IMR-90 (cell line): ENCODE measurements at regions not wholly inside any gene's neighbourhood (a gene's known extent, or its start where the extent isn't known, plus 50 kb on each side); places are given as distances from the start of the nearest gene placed in this dataset.
"Not testable (repeated sequence)": the region's sequence is repeated elsewhere in the genome, so short reads cannot be mapped to it uniquely, and the experiment has no call there.

ENCODE experiments used
- ATAC-seq: fragments of 200-7000 bp; cut with Tn5 transposase; 2 replicates; pipeline ENCODE4 v1.9.1; 2020; ENCODE audit warnings: low read depth, mild to moderate bottlenecking, moderate library complexity
- BruUV-seq: library from RNA; stranded (reverse); fragments of 400-500 nt; replicated peaks from 2 replicates; lab custom pipeline; 2021; lab: Mats Ljungman, UMichigan
- CTCF ChIA-PET: fragments of 300-600 bp; formaldehyde crosslinking; extraction: SDS; loops from one replicate; lab custom pipeline; 2021; ENCODE audit warnings: antibody characterized with exemption; lab: Yijun Ruan, JAX
- POLR2A ChIA-PET: fragments of 300-600 bp; sonication (Branson Sonifier 250); formaldehyde crosslinking; loops from one replicate; lab custom pipeline; 2022; ENCODE audit warnings: antibody characterized with exemption; ENCODE audit not compliant: unreplicated experiment; lab: Charles Lee
- DNase-seq: peaks from one replicate; pipeline ENCODE4 v3.0.0; 2013
- H2AFZ ChIP-seq: replicated peaks from 2 replicates; pipeline ENCODE3; 2013; ENCODE audit warnings: low read length, mild to moderate bottlenecking; ENCODE audit not compliant: poor library complexity
- H2AK5ac ChIP-seq: 2 replicates; pipeline ENCODE4 v1.6.1; 2013; ENCODE audit warnings: low read depth, low read length, inconsistent platforms
- H2AK9ac ChIP-seq: replicated peaks from 2 replicates; pipeline ENCODE3; 2013; ENCODE audit warnings: mild to moderate bottlenecking, low read depth, low read length, moderate library complexity; ENCODE audit not compliant: poor library complexity
- H2BK120ac ChIP-seq: 2 replicates; pipeline ENCODE4 v1.6.1; 2013; ENCODE audit warnings: low read depth, low read length, inconsistent platforms
- H2BK15ac ChIP-seq: 3 replicates; pipeline ENCODE4 v1.6.1; 2013; ENCODE audit warnings: low read depth, low read length, inconsistent platforms
- H2BK20ac ChIP-seq: 2 replicates; pipeline ENCODE4 v1.6.1; 2013; ENCODE audit warnings: low read depth, mild to moderate bottlenecking, inconsistent platforms, low read length, moderate library complexity
- H2BK5ac ChIP-seq: 2 replicates; pipeline ENCODE4 v1.6.1; 2013; ENCODE audit warnings: mild to moderate bottlenecking, low read depth, low read length, inconsistent platforms; ENCODE audit not compliant: poor library complexity, severe bottlenecking
- H3K14ac ChIP-seq: replicated peaks from 2 replicates; pipeline ENCODE4 v1.6.1; 2013; ENCODE audit warnings: low read depth, low read length, inconsistent platforms
- H3K18ac ChIP-seq: 2 replicates; pipeline ENCODE4 v1.6.1; 2013; ENCODE audit warnings: low read depth, low read length, control low read depth
- H3K23ac ChIP-seq: 2 replicates; pipeline ENCODE4 v1.6.1; 2013; ENCODE audit warnings: low read depth, low read length, inconsistent platforms
- H3K27ac ChIP-seq: 2 replicates; pipeline ENCODE4 v1.5.1; 2013; ENCODE audit warnings: mild to moderate bottlenecking, control low read depth, low read length; ENCODE audit not compliant: insufficient read depth
- H3K27me3 ChIP-seq: 2 replicates; pipeline ENCODE4 v1.6.1; 2013; ENCODE audit warnings: low read length; ENCODE audit not compliant: control insufficient read depth, insufficient read depth
- H3K36me3 ChIP-seq: 2 replicates; pipeline ENCODE4 v1.6.1; 2013; ENCODE audit warnings: low read length, mixed read lengths; ENCODE audit not compliant: control insufficient read depth, insufficient read depth
- H3K4ac ChIP-seq: 2 replicates; pipeline ENCODE4 v1.6.1; 2013; ENCODE audit warnings: low read depth, low read length, inconsistent platforms
- H3K4me1 ChIP-seq: 2 replicates; pipeline ENCODE4 v1.6.1; 2013; ENCODE audit warnings: low read length, mixed read lengths; ENCODE audit not compliant: control insufficient read depth, insufficient read depth
- H3K4me2 ChIP-seq: 2 replicates; pipeline ENCODE4 v1.6.1; 2013; ENCODE audit warnings: low read depth, mild to moderate bottlenecking, control low read depth, low read length, moderate library complexity
- H3K4me3 ChIP-seq: 2 replicates; pipeline ENCODE4 v1.5.1; 2013; ENCODE audit warnings: low read depth, mild to moderate bottlenecking, control low read depth, low read length, moderate library complexity; ENCODE audit not compliant: insufficient read depth
- H3K56ac ChIP-seq: 2 replicates; pipeline ENCODE4 v1.6.1; 2013; ENCODE audit warnings: low read length, inconsistent platforms; ENCODE audit not compliant: insufficient read depth; ENCODE audit errors: extremely low read depth
- H3K79me1 ChIP-seq, 2 experiments: 2 replicates each; pipeline ENCODE4 v1.6.1; 2013; ENCODE audit warnings: low read length in 2 of 2, inconsistent platforms in 1 of 2, low read depth in 1 of 2
- H3K9ac ChIP-seq: 2 replicates; pipeline ENCODE4 v1.6.1; 2013; ENCODE audit warnings: low read depth, low read length, control low read depth
- H3K9me1 ChIP-seq: 2 replicates; pipeline ENCODE4 v1.6.1; 2013; ENCODE audit warnings: low read length, inconsistent platforms; ENCODE audit not compliant: insufficient read depth
- H3K9me3 ChIP-seq: 2 replicates; pipeline ENCODE4 v1.6.1; 2013; ENCODE audit warnings: low read length; ENCODE audit not compliant: control insufficient read depth, insufficient read depth
- H4K20me1 ChIP-seq: 2 replicates; pipeline ENCODE4 v1.6.1; 2013; ENCODE audit warnings: low read length, inconsistent platforms; ENCODE audit not compliant: insufficient read depth
- H4K5ac ChIP-seq: 2 replicates; pipeline ENCODE4 v1.6.1; 2013; ENCODE audit warnings: mild to moderate bottlenecking, low read depth, low read length, control low read depth
- H4K8ac ChIP-seq, 2 experiments: 2 replicates each; pipeline ENCODE4 v1.6.1; 2013; ENCODE audit warnings: low read depth in 2 of 2, low read length in 2 of 2, control low read depth in 1 of 2, inconsistent platforms in 1 of 2
- H4K91ac ChIP-seq: 2 replicates; pipeline ENCODE4 v1.6.1; 2013; ENCODE audit warnings: low read depth, low read length, inconsistent platforms; ENCODE audit not compliant: insufficient read depth
- CEBPB ChIP-seq: IDR thresholded peaks from 2 replicates; pipeline ENCODE4 v1.6.1; 2012; ENCODE audit warnings: low read depth, low read length, improper control_type of control experiment
- CHD1 ChIP-seq: IDR thresholded peaks from 2 replicates; pipeline ENCODE4 v1.6.1; 2012; ENCODE audit warnings: low read depth, low read length, improper control_type of control experiment
- WGBS, 2 experiments: methylation state at CpG; one replicate each; pipeline versions ENCODE4 v1.1.5 to v1.1.7; 2013; ENCODE audit warnings: missing lambda C conversion rate in 2 of 2; ENCODE audit not compliant: insufficient read length in 1 of 2; ENCODE audit errors: extremely low coverage in 2 of 2; 5-methylcytosine and 5-hydroxymethylcytosine counted together
- dilution Hi-C: fragments of 300-500 bp; cut with HindIII; formaldehyde crosslinking; loops from one replicate; pipeline ENCODE4 v1.14.3; 2018; ENCODE audit warnings: low sequenced_read_pairs; ENCODE audit not compliant: unreplicated experiment
- in situ Hi-C: fragments of 300-500 bp; cut with MboI; formaldehyde crosslinking; loops from 3 replicates; pipeline ENCODE4 v1.14.3; 2019; ENCODE audit warnings: low sequenced_read_pairs, inconsistent platforms, mixed read lengths
- intact Hi-C: fragments of 100-400 bp; cut with micrococcal nuclease; formaldehyde crosslinking; loops from 2 replicates; pipeline ENCODE4 v1.10.0; 2022
- TF ChIP-seq, protein P1 (sequence below): conservative IDR thresholded peaks from 2 replicates; pipeline ENCODE4 v1.5.1; 2012; ENCODE audit warnings: mild to moderate bottlenecking, low read depth, low read length, improper control_type of control experiment

GRCh38 chr4:77454858-77455257 is 150.8 kb upstream of the CXCL13 start:
- Histone ChIP-seq H2BK15ac (no peak overlapping the region), H4K8ac (no peak overlapping the region), H2BK120ac (no peak overlapping the region), H3K56ac (no peak overlapping the region), H3K9me1 (no peaks in the 10 kb centered on the region), H3K9me3 (no peaks in the 10 kb centered on the region), H3K4ac (no peak overlapping the region), H2AK9ac (no peak overlapping the region), H3K4me3 (no peak overlapping the region), H2AK5ac (no peak overlapping the region), H4K5ac (no peak overlapping the region), H3K4me1 (no peaks in the 10 kb centered on the region), H3K27ac (no peak overlapping the region), H2AFZ (no peak overlapping the region), H2BK5ac (no peak overlapping the region), H4K91ac (no peak overlapping the region), H3K36me3 (no peaks in the 10 kb centered on the region), H4K20me1 (no peaks in the 10 kb centered on the region), H2BK20ac (no peak overlapping the region), H3K14ac (no peak overlapping the region), H3K27me3 (no peaks in the 10 kb centered on the region), H3K79me1 (no peaks in the 10 kb centered on the region), H3K9ac (no peak overlapping the region), H3K18ac (no peak overlapping the region), H3K4me2 (no peak overlapping the region), H3K23ac (no peak overlapping the region)
- no CpG with 5 or more reads among the region's 1 CpG for WGBS, 2 experiments
- BruUV-seq = no TSS peak
- in situ Hi-C loops = no loop called here
- dilution Hi-C loops = no loop called here
- intact Hi-C loops = no loop called here
- CTCF ChIA-PET = no interaction called here
- POLR2A ChIA-PET = no interaction called here
- DNase-seq (no peak), ATAC-seq (no peak)
- TF ChIP-seq CEBPB (no peak), CHD1 (no peak)
- TF ChIP-seq, protein P1, sequence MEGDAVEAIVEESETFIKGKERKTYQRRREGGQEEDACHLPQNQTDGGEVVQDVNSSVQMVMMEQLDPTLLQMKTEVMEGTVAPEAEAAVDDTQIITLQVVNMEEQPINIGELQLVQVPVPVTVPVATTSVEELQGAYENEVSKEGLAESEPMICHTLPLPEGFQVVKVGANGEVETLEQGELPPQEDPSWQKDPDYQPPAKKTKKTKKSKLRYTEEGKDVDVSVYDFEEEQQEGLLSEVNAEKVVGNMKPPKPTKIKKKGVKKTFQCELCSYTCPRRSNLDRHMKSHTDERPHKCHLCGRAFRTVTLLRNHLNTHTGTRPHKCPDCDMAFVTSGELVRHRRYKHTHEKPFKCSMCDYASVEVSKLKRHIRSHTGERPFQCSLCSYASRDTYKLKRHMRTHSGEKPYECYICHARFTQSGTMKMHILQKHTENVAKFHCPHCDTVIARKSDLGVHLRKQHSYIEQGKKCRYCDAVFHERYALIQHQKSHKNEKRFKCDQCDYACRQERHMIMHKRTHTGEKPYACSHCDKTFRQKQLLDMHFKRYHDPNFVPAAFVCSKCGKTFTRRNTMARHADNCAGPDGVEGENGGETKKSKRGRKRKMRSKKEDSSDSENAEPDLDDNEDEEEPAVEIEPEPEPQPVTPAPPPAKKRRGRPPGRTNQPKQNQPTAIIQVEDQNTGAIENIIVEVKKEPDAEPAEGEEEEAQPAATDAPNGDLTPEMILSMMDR = no peak

DNA sequence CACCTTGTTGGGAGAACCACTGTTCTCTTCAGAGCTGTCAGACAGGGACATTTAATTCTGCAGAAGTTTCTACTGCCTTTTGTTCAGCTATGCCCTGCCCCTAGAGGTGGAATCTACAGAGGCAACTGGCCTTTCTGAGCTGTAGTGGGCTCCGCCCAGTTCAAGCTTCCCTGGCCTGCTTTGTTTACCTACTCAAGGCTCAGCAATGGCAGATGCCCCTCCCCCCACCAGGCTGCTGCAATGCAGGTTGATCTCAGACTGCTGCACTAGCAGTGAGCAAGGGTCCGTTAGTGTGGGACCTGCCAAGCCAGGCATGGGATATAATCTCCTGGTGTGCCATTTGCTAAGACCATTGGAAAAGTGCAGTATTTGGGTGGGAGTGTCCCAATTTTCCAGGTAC is 141.5 kb upstream of the CXCL13 start:
- H3K4ac ChIP-seq, DNase-seq, H3K4me3 ChIP-seq, H2BK15ac ChIP-seq, H2BK5ac ChIP-seq, in situ Hi-C loops, H4K8ac ChIP-seq, H3K79me1 ChIP-seq, H3K56ac ChIP-seq, H3K27ac ChIP-seq, H4K91ac ChIP-seq, H2AFZ ChIP-seq, H3K9me1 ChIP-seq, H2AK9ac ChIP-seq, H2AK5ac ChIP-seq, H2BK20ac ChIP-seq, H3K9me3 ChIP-seq, H3K36me3 ChIP-seq, H3K4me1 ChIP-seq, H4K20me1 ChIP-seq, H3K23ac ChIP-seq, dilution Hi-C loops, H3K9ac ChIP-seq, CTCF ChIA-PET, H3K4me2 ChIP-seq, ATAC-seq, H4K5ac ChIP-seq, BruUV-seq, POLR2A ChIA-PET, H3K18ac ChIP-seq, H2BK120ac ChIP-seq, H3K14ac ChIP-seq, H3K27me3 ChIP-seq: not testable (repeated sequence)
- WGBS, 2 experiments = 80% methylated on average over 1 of the region's 2 CpGs; no CpG with 5 or more reads in 1 of the 2 experiments
- intact Hi-C loops = loop anchor here (2.0 kb wide), 1 partner anchor 137 kb away; no protein-coding TSS in a partner anchor
